A673 (cell line): ENCODE measurements at regions not wholly inside any gene's neighbourhood (a gene's known extent, or its start where the extent isn't known, plus 50 kb on each side); places are given as distances from the start of the nearest gene placed in this dataset.

Experiments used
- CTCF ChIP-seq: fragments of 300-800, 200-600 bp; sonication (generic); conservative IDR thresholded peaks from 2 replicates; pipeline ENCODE4 v1.5.1; 2017; ENCODE audit warnings: low read depth, mild to moderate bottlenecking, antibody characterized with exemption, low read length, moderate library complexity, mixed read lengths
- EZH2 ChIP-seq: fragments of 200-600 bp; sonication (generic); IDR thresholded peaks from 2 replicates; pipeline ENCODE4 v1.6.1; 2017; ENCODE audit warnings: borderline replicate concordance, low read depth, mild to moderate bottlenecking, mixed read lengths, antibody characterized with exemption, low read length; ENCODE audit not compliant: poor library complexity, severe bottlenecking

- TF ChIP-seq CTCF, result no peak
- TF ChIP-seq EZH2, result no peak
These were observed 114.1 kb upstream of the CHL1 start for GRCh38 chr3:82508-82907.
